GM18868 (cell line): ENCODE measurements at regions not wholly inside any gene's neighbourhood (a gene's known extent, or its start where the extent isn't known, plus 50 kb on each side); places are given as distances from the start of the nearest gene placed in this dataset.

Experiments used
- ATAC-seq: cut with Tn5 transposase; IDR thresholded peaks from one replicate; pipeline ENCODE4 v1.9.1; 2021; ENCODE audit warnings: mild to moderate bottlenecking, moderate library complexity; ENCODE audit not compliant: unreplicated experiment

DNA sequence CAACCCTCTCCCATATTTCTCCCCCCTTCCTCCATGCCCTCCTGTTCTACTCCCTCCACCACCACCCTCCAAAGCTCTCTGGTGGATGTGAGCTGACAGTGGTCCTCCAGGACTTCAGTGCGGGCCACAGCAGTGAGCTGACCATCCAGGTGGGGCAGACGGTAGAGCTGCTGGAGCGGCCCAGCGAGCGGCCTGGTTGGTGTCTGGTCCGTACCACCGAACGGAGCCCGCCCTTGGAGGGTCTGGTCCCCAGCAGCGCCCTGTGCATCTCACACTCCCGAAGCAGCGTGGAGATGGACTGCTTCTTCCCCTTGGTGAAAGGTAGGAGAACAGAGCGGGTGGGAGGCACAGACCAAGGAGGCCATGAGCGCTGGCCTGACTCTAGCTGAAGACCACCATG, 167.5 kb upstream of the UMPS start:
- no peak for ATAC-seq

DNA sequence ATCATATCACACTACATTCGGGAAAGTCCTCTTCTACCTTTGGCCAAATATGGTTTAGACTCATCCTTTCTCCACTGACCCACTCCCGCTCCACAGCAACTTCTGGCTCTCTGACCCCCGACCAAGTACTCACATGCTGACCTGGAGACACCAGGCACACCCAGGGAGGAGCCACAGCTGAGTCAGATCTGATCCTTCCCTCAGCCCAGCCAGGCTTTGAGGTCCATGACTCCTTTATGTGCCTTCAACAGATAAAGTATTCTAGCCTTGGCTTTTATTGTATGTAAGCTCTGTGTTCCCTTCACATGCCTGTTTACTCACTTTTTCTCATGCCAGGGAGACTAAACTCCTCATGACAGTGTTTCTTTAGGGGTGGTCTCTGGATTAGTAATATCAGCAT, 166.9 kb upstream of the UMPS start:
- no peak for ATAC-seq

DNA sequence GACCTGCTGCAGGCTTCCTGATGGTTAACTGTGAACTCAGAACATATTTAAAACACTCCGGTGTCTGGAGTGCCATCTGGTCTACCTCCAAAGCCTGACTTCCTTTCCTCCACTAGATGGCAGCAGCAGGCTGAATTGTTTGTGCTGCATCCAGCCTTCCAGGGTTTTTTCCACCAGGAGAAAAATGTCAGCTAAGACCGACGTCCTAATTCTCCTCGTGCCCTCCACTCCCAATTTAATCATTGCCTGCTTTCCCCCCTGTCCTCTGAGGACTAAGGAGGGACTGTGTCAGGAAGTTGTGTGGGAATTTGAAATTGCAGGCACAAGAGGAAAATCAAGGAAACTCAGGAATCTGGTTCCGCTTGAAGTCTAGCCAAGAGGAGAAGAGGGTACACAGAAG, 165.2 kb upstream of the UMPS start:
- no peak for ATAC-seq

DNA sequence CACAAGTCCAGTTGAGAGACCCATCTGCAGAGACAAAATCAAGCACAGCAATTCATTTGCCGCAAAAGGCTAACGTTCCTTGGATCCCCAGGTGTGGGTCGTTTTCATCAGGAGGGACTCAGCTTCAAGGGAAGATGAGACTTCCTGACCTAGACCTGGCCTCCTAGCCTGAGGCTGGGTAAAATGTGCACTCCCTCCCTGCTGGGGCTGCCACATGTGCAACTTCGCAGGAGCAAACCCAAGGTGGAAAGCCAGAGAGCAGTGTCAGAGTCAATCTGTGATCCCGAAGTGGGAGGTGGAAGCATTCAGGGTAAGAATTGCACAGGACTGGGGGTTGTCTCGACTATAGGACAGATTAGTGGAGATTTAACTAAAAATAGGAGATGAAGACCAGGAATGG, 164.7 kb upstream of the UMPS start:
- ATAC-seq: no peak

DNA sequence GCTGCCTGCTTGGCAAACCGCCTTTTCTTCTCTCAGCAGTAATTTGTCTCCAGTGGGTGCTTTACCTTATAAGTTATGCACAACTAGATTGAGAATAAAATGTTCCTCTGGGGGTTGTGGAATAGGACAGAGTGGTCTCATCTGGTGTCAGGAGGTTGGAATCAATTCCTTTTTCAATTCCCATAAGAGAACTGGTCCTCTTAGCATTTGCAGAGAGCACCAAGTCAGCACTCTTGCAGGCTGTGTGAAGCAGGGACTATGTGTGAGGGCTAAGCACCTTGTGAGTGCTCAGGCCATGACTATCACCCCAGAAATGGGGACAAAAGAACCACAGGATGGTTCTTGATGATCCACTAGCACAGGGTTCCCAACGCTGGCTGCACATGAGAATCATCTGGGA, 163.6 kb upstream of the UMPS start:
- ATAC-seq: no peak

DNA sequence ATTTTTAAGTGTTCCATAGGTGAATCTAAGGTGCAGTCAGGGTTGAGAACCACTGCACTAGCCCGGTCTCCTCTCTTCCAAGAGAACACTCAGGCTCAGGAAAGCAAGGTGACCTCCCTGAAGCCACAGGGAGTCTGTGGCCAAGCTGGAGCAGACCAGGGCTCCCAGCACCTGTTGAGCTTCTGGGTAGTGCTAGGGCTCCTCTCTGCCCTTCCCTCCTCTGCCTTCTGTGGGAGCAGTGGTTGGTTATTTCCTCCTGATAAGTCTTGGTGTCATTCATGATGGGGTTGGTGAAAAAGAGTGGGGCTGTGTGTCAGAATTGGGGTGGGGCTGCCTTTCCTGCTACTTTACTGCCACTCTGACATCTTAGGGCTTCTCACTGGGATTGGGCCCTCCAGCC, 163.1 kb upstream of the UMPS start:
- ATAC-seq: no peak

DNA sequence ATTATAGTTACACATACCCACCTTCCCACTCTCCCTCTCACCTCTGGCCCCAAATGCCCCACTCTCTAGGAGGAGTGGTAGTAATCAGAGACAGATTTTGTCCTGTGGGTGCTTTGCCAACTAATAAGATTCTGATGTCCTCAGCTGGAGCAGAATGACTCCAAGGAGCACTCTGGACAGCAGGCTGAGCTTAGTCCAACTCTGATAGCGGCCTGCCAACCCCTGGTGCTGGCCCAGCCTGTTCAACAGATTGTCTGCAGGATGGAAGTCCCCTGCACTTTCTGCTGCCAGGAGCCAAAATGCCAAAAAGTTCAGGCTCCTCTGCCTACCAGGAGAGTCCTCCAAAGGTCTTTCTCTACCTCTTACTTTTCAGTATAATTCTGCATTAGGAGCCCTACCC, 160.5 kb upstream of the UMPS start:
- ATAC-seq: no peak

DNA sequence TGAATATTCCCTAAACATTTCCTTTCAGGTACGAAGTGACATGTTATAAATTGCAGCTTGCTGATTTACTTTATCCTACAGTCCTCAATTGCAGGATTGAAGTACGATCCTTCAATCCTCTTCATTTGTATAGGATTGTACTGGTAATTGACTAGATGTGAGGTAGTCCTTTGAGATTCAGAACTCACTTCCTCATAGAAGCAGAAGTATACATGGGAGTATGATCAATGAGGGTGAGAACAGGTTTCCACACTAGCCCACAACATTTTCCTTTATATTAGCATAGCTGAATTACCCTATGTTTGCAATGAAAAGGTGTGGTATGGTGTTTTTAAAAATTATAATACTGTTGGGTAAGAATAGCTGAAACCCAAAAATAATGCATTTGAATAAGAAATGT, 160.0 kb upstream of the UMPS start:
- no peak for ATAC-seq

DNA sequence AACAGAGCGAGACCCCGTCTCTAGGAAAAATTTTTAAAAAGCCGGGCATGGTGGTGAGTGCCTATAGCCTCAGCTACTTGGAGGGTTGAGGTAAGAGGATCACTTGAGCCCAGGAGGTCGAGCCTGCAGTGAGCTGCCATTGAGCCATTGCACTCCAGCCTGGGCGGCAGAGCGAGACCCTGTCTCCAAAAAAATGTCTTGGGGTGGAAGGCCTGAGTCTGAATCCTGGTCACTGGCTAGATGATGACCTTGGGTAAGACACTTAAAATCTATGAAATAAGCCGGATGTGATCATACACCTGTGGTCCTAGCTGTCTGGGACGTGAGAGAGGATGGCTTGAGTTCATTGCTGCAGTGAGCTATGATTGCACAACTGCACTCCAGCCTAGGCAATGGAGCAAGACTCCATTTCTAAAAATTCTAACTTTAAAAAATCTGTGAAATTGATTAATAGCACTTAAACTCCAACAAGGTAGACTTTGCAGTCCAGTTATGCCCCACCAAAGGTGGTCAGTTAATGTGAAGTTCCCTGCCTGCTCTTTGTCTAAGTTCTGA, 157.3 kb upstream of the UMPS start:
- no peak for ATAC-seq

DNA sequence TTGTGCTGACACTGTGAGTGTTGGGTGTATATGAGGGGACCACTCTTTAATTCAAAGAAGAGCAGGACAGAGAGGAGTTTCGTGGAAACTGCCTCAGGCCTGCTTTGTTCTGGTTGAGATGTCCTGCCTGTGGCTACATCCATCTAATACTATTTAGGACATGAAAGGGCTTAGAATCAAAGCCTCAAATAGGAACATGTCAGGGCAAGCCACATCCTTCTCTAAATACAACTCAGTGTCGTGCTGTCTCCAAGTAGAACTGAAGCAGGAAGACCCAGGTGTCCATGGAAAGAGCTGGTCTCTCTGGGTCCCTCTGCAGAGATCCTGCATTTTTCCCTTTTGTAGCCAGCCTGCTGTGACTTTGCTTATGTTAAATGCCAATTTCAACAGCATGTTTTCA, 156.2 kb upstream of the UMPS start:
- no peak for ATAC-seq

DNA sequence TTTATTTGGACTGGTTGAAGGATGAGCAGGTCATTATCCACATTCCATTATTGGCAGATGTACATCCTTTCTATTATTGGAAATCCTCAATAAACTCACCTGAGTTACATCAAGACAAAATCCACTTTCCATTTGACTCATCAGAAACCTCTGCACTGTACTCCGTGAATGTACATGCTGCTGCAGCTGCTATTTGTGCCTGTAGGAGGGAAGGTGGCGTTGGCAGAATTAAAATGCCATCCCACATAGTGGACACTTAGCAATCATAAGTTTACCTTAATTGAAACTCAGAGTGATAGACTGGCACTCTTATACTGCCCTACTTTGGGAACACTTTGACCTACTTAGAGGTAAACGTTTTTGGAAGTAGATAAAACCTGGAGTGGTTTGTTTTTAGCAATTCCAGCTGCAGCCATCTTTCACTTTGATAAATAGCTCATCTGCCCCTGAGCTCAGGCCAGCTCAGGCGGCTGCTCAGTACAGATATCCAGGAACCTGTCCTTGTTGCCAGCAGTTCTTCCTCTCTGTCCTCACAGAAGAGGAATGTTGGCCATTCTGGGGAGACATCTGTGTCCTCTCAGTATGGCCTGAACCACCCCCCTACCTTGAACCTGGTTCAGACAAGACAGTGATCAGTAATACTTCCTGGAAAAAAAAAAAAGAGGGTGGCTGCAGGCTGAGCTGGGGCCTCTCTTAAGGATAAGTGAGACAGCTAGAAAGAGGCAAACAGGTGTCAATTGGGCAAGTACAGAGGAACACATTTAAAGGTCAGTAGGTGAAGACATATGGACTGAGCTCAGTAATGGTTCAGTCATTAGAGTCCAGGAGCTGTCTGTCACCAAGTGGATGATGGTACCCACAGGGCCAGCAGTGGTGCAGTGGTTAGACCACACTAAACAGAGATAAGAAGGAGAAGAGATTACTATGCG, 153.4 kb upstream of the UMPS start:
- peak; percentile 58 for ATAC-seq

DNA sequence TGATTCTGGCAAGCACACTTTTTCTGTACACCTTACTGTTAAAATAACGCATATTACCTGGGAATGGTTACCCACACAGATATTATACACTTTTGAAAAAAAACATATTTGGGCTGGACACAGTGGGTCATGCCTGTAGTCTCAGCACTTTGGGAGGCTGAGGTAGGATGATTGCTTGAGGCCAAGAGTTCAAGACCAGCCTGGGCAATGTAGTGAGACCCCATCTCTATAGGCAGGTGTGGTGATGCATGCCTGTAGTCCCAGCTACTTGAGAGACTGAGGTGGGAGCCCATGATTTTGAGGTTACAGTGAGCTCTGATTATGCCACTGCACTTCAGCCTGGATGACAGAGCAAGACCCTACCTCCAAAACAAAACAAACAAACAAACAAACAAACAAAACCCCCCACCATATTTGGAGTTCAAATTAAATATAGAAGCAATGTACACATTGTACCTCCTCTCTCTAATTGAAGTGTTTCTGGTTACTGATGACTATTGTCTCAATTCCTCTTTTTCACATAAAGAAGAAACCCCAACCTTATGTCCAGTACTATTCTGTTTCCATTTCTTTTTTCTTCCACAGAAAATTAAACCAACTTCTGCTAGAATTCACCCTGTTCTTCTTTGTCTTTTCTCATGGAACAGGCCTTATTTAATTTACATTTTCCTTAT, 152.6 kb upstream of the UMPS start:
- ATAC-seq: peak; percentile 79

DNA sequence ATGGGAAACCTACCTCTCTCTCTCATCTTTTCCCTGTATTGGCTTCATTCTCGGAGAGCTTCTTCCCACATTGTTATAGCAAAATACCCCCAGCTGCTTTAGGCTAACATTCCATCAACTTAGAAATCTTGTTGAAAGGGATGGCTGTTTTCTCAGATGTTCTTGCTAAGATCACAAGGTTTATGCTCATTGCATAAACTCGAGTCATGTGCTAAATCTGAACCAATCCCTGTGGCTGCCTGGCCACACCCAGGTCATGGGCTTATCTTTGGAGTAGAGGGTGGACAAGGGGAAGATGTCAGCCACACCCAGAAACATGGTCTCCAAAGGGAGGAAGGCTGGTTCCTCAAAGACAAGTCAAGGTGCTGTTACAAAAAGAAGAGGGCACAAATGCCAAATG, 150.6 kb upstream of the UMPS start:
- no peak for ATAC-seq

DNA sequence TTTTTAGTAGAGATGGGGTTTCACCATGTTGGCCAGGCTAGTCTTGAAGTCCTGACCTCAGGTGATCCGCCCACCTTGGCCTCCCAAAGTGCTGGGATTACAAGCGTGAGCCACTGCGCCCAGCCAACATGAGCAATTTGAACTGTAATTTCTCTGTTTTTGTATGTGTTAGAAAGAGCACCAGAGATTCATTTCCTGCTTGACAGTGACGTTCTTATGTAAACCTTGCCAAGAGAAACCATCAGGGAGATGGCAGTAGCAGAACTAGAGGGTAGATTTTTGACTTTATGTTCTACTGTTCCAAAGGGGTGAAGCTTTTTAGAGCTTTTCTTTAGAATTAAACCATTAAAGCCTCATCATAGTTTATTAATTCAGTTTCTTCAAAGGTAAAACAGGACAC, 148.1 kb upstream of the UMPS start:
- no peak for ATAC-seq

DNA sequence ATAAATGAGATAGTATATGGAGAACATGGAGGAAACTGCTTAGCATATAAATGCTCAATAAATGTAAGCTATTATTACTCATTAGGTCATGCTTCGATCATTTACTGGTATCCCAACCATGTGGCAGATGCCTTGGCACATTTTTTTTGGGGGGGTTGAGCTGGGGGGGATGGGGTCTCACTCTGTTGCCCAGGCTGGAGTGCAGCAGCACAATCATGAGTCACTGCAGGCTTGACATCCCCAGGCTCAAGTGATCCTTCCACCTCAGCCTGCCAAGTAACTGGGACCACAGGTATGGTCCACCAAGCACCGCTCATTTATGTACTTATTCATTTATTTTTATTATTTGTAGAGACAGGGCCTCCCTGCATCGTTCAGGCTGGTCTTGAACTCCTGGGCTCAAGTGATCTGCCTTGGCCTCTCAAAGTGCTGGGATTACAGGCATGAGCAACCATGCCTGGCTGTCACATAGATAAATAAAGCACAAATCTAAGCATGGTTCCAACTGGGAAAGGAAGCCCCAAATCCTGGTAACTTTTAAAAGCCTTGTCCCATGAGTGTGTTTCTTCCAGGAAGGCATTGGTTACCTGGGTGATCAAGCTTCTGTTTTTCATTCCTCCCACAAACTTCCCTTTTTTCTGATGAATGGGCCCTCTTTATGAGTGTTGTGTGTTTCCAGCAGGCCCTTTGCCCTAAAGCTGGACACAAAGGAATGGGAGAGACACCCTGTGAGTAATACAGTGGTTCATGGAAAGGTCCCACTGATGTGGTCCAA, 147.4 kb upstream of the UMPS start:
- no peak for ATAC-seq

DNA sequence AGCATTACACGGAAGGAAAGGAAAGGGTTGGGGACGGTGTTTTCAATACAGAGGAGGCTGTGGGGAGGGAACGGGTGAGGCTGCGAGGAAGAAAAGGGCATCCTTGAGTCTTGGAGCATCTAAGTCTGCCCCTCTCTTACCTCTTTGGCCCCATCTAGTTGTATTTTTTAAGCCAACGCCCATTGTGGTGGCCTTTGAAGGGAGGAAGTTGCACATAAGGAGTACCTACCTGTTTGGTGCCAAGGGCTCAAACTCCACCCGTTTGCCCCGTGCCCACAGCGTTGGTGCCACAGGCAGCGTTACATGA, 146.1 kb upstream of the UMPS start:
- ATAC-seq: no peak

DNA sequence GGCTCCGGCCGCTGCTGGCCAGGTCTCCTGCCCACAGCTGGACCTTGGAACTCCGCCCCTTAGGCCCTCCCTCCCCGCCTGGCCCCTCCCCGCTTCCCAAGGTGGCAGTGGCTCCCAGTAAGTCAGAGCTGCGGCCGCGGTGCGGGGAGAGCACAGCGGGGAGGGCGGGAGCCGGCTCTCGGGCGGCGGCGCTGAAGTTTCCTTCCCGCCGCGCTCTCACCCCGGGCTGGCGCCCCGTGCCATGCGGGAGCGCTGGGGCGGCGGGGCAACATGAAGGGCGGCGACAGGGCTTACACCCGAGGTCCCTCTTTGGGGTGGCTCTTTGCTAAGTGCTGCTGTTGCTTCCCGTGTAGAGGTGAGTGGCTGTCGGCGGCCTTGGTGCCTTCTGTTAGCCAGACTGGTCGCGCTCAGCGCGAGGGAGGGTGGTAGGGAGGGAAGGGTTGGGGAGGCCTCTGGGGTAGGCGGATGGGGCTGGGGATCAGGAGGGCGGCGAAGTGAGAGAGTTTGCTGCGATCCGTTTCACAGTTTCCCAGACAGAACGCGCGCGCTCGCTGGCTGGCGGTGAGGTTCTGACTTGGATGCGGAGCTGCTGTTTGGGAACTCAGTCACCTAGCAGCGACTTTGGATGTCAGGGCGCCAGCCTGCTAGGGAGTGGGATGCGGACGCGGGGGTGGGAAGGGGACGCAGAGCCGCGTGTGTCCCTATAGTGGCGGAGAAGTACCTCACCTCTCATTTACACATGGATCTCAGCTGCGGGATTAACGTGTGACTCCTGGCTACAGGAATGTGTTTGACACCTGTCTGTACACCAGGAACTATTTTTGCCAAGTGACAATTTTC, 145.5 kb upstream of the UMPS start:
- no peak for ATAC-seq

DNA sequence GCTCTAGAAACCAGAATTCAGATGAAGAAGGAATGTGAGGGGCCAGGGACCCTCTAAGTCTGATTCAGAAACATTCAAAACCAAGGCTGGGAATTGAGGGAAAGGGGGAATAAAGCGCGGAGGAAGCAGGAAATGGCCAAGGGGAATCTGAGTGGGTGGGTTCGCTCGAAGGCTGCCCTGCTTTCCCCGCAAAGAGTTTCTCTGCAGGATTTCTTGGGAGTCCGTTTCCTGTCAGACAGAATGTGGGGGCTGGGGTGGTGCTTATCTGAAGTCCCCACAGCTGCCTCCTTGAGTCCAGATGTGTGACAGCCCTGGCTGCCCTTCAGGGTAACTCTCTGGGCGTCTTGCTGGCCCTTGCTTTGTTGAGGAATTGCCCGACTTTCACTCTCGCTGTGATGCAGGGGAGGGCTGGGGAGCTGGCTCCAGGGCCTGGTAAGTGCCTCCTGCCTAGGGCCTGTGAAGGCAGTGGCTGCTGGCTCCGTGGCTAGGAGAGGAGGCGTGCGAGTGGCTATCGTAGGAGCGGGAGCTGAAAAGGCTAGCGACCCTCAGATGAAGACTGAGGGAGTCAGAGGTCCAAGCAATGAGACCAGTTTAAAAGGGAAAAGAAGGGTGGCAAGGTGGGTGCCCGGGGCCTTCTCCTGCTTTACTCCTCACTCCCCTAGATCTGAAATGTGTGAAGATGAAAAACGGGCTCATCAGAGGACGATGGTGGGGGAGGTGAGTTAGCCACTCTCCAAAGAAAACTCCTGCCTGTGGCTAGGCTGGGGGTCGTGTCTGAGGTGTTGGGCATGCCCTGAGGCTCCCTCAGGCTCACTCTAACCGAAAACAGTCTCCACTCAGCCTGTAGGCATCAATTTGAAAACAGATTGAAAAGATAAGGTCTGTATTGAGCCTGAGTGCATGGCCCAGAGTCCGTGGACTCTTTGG, 143.9 kb upstream of the UMPS start:
- no peak for ATAC-seq

DNA sequence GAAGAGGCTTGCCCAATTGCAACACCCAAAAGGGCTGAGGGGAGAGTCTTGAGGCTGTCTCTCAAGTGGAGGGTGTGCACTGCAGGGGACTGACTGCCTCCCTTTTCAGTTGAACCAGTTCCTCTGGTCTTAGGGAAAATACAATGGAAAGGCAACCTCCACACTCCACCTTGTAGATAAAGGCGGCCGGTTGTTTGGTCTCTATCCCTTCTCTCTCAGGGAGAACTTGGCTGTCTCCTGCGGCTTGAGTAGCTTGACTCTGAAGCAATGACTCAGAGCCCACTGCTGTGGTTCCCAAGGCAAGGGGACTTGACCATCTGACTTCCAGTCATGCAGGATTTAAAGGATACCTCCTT, 143.2 kb upstream of the UMPS start:
- ATAC-seq: no peak

DNA sequence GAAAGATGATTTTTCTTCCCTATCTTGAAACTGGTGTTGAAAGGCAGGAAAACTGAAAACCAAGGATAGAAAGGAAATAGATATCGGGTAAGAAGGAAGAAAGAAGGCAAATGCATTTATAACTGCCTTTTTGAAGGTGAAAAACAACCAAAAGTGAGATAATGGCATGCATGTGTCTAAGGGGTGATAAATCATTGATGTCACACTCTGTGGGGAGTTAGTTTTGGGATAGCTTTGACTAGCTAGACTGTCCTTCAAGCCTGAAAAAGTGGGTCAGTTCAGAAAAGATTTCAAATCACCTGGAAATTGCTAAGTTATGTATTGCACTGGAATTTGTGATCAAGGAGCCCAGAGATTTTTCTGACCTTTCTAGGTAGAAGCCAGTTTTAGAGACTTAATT, 142.2 kb upstream of the UMPS start:
- ATAC-seq: no peak
